GM18951 (cell line): ENCODE measurements at regions not wholly inside any gene's neighbourhood (a gene's known extent, or its start where the extent isn't known, plus 50 kb on each side); places are given as distances from the start of the nearest gene placed in this dataset.

Experiments used
- POLR2A ChIP-seq: IDR thresholded peaks from 4 replicates; pipeline ENCODE4 v1.6.1; 2011; ENCODE audit warnings: mild to moderate bottlenecking; ENCODE audit not compliant: insufficient read length, insufficient read depth; ENCODE audit errors: extremely low read depth
- in situ Hi-C: fragments of 300-500 bp; cut with MboI; formaldehyde crosslinking; loops from one replicate; pipeline ENCODE4 v1.12.0; 2022; ENCODE audit warnings: low sequenced_read_pairs, mixed read lengths, inconsistent platforms; ENCODE audit not compliant: unreplicated experiment

GRCh38 chr16:9308356-9308801 lies 216.9 kb downstream of the HAPSTR1 start:
- TF ChIP-seq POLR2A: no peak
- in situ Hi-C loops: no loop called here

GRCh38 chr16:9308850-9309249 lies 217.4 kb downstream of the HAPSTR1 start:
- in situ Hi-C loops: no loop called here
- TF ChIP-seq POLR2A: no peak

- in situ Hi-C loops: no loop called here
Observed at GRCh38 chr16:9309844-9310243, 218.4 kb downstream of the HAPSTR1 start.

GRCh38 chr16:9311303-9311954 lies 220.0 kb downstream of the HAPSTR1 start:
- in situ Hi-C loops: no loop called here
- no peak for TF ChIP-seq POLR2A

More at GRCh38 chr16:9309844-9310243, 218.4 kb downstream of the HAPSTR1 start:
- TF ChIP-seq POLR2A: no peak

GRCh38 chr16:9316008-9316407 lies 224.6 kb downstream of the HAPSTR1 start:
- TF ChIP-seq POLR2A: no peak
- in situ Hi-C loops: no loop called here

GRCh38 chr16:9316615-9317014 lies 225.2 kb downstream of the HAPSTR1 start:
- in situ Hi-C loops: no loop called here
- TF ChIP-seq POLR2A: no peak

GRCh38 chr16:9318764-9319163 lies 227.3 kb downstream of the HAPSTR1 start:
- TF ChIP-seq POLR2A: no peak
- in situ Hi-C loops: no loop called here

GRCh38 chr16:9322769-9323168 lies 231.3 kb downstream of the HAPSTR1 start:
- in situ Hi-C loops: no loop called here
- no peak for TF ChIP-seq POLR2A

- in situ Hi-C loops: no loop called here
- no peak for TF ChIP-seq POLR2A
Observed at GRCh38 chr16:9323170-9323569, 231.7 kb downstream of the HAPSTR1 start.

- in situ Hi-C loops: no loop called here
- no peak for TF ChIP-seq POLR2A
Observed at GRCh38 chr16:9327253-9327652, 235.8 kb downstream of the HAPSTR1 start.

GRCh38 chr16:9328411-9328810 lies 237.0 kb downstream of the HAPSTR1 start:
- TF ChIP-seq POLR2A: no peak
- in situ Hi-C loops: no loop called here

GRCh38 chr16:9330095-9330494 lies 238.7 kb downstream of the HAPSTR1 start:
- TF ChIP-seq POLR2A: no peak
- in situ Hi-C loops: no loop called here

GRCh38 chr16:9331503-9331902 lies 240.1 kb downstream of the HAPSTR1 start:
- in situ Hi-C loops: no loop called here
- no peak for TF ChIP-seq POLR2A

GRCh38 chr16:9332574-9333148 lies 241.2 kb downstream of the HAPSTR1 start:
- in situ Hi-C loops: no loop called here
- no peak for TF ChIP-seq POLR2A
